WI38 (cell line): ENCODE measurements at regions not wholly inside any gene's neighbourhood (a gene's known extent, or its start where the extent isn't known, plus 50 kb on each side); places are given as distances from the start of the nearest gene placed in this dataset.

Source experiments
- H3K4me3 ChIP-seq: 2 replicates; pipeline ENCODE4 v1.5.1; 2011; ENCODE audit warnings: low read depth, mild to moderate bottlenecking, control low read depth, low read length
- CTCF ChIP-seq: IDR thresholded peaks from 2 replicates; pipeline ENCODE4 v1.5.1; 2012; ENCODE audit warnings: low read depth, mild to moderate bottlenecking, control low read depth, low read length

GRCh38 chr10:8183241-8183704 is 128.8 kb downstream of the GATA3 start:
- no peak overlapping the region for H3K4me3 ChIP-seq
- no peak for TF ChIP-seq CTCF

- TF ChIP-seq CTCF, result no peak
- H3K4me3 ChIP-seq, result no peak overlapping the region
Observed at GRCh38 chr10:8187171-8187666, 132.7 kb downstream of the GATA3 start.

GRCh38 chr10:8189458-8189857 is 135.0 kb downstream of the GATA3 start:
- no peak for TF ChIP-seq CTCF
- H3K4me3 ChIP-seq, result no peak overlapping the region

GRCh38 chr10:8192301-8192700 is 137.8 kb downstream of the GATA3 start:
- no peak for TF ChIP-seq CTCF

GRCh38 chr10:8193546-8193945 is 139.1 kb downstream of the GATA3 start:
- no peak for TF ChIP-seq CTCF
- H3K4me3 ChIP-seq, result no peak overlapping the region

More at GRCh38 chr10:8192301-8192700, 137.8 kb downstream of the GATA3 start:
- H3K4me3 ChIP-seq, result no peak overlapping the region

GRCh38 chr10:8194050-8194449 is 139.6 kb downstream of the GATA3 start:
- TF ChIP-seq CTCF, result no peak
- H3K4me3 ChIP-seq, result no peak overlapping the region

- H3K4me3 ChIP-seq, result no peak overlapping the region
- no peak for TF ChIP-seq CTCF
Observed at GRCh38 chr10:8206882-8207281, 152.4 kb downstream of the GATA3 start.
